Stomach (tissue), 8 donors: ENCODE measurements at regions not wholly inside any gene's neighbourhood (a gene's known extent, or its start where the extent isn't known, plus 50 kb on each side); places are given as distances from the start of the nearest gene placed in this dataset.
A peak's percentile ranks its signal among the peaks of the same experiment; 100 is the strongest.

Experiments
- DNase-seq, 2 donors: peaks; one replicate each; pipeline versions ENCODE4 v3.0.0 to v3.0.0-alpha.2; 2013 to 2019
- H3K27ac ChIP-seq, 5 donors: fragments of 200-600 bp in 4 of 5; sonication (generic) in 4 of 5; one replicate each; pipeline ENCODE4 v1.5.1; 2013 to 2019; ENCODE audit warnings: mild to moderate bottlenecking in 1 of 5, moderate library complexity in 1 of 5
- H3K27me3 ChIP-seq, 3 donors: fragments of 200-600 bp; sonication (generic); one replicate each; pipeline ENCODE4 v1.5.1; 2017 to 2019; ENCODE audit warnings: mixed run types in 1 of 3
- H3K36me3 ChIP-seq, 4 donors: fragments of 200-600 bp; sonication (generic); 1 replicate in 3 of 4; 2 replicates in 1 of 4; pipeline ENCODE4 v1.5.1; 2016 to 2019
- H3K4me1 ChIP-seq, 4 donors: fragments of 200-600 bp; sonication (generic); one replicate each; pipeline ENCODE4 v1.5.1; 2016 to 2019
- H3K4me3 ChIP-seq, 4 donors: fragments of 200-600 bp; sonication (generic) in 3 of 4; one replicate each; pipeline ENCODE4 v1.5.1; 2016 to 2019; ENCODE audit warnings: mild to moderate bottlenecking in 1 of 4
- H3K9me3 ChIP-seq, 4 donors: fragments of 200-600 bp; sonication (generic); one replicate each; pipeline ENCODE4 v1.5.1; 2016 to 2019
- EP300 ChIP-seq: sonication (generic); formaldehyde crosslinking; IDR thresholded peaks from one replicate; pipeline ENCODE4 v1.6.1; 2017; ENCODE audit warnings: antibody characterized with exemption
- POLR2A ChIP-seq, 4 donors: fragments of 450-650 bp; IDR thresholded peaks; one replicate each; pipeline ENCODE4 v1.6.1; 2016; ENCODE audit warnings: antibody characterized with exemption in 4 of 4, control low read depth in 2 of 4, mild to moderate bottlenecking in 1 of 4, moderate library complexity in 1 of 4
- POLR2AphosphoS5 ChIP-seq, 3 donors: sonication (generic); formaldehyde crosslinking; IDR thresholded peaks; one replicate each; pipeline ENCODE4 v1.6.1; 2016; ENCODE audit warnings: antibody characterized with exemption in 3 of 3
- WGBS, 5 donors: extraction: QIAGEN DNeasy Blood & Tissue Kit in 3 of 5; methylation state at CpG; one replicate each; pipeline versions ENCODE4 v1.1.5 to v1.1.7; 2013 to 2018; 5-methylcytosine and 5-hydroxymethylcytosine counted together
- intact Hi-C: fragments of 100-400 bp; cut with DNase I; formaldehyde crosslinking; loops from one replicate; pipeline ENCODE4 v1.15.1; 2023; ENCODE audit warnings: low total_unique reads
- TF ChIP-seq, protein P1 (sequence below), 7 experiments: fragments of 450-650 bp in 4 of 7; fragments of 200-600 bp in 3 of 7; sonication (generic) in 3 of 7; IDR thresholded peaks; one replicate each; pipeline ENCODE4 v1.5.1; 2016 to 2019; ENCODE audit warnings: antibody characterized with exemption in 7 of 7, control low read depth in 2 of 7, mild to moderate bottlenecking in 1 of 7
- donor health status: healthy with polysubstance abuse.
- donor health status: Bipolar disorder and iron deficiency.
- donor health status: healthy.

DNA sequence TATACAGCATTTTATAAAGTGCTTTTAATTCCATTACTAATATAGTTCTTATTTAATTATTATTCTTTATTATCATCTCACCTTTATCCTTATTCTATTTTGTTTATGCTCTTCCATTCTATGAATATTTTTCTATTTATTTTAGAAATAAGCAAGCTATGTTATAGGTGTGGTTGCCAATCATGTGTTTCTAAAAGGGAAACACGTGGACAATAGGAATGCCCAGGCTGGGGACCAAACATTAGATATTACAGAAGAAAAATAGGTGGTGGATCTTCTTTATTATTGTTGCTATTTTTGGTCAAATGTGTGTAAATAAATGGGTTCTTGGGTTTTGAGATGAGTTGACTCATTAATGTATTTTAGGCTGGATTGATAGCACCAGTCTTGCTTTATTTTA, 438.3 kb downstream of the RAB38 start:
- H3K27me3 ChIP-seq: no peaks in the 10 kb centered on the region
- intact Hi-C loops: no loop called here
- DNase-seq: no peak
- no peaks in the 10 kb centered on the region for H3K9me3 ChIP-seq
- H3K4me1 ChIP-seq: peaks cover 0 to 14% (median 0%) of the 10 kb centered on the region in 4 donors
- H3K27ac ChIP-seq: no peak overlapping the region
- 68 to 81% (median 77%) methylated on average over 1 of the region's 1 CpG for WGBS, 5 donors
- no peak for TF ChIP-seq EP300
- no peak for TF ChIP-seq POLR2A (IDR thresholded peaks at IDR 0.05)
- no peak for TF ChIP-seq POLR2AphosphoS5 (IDR thresholded peaks at IDR 0.05)
- TF ChIP-seq, protein P1, sequence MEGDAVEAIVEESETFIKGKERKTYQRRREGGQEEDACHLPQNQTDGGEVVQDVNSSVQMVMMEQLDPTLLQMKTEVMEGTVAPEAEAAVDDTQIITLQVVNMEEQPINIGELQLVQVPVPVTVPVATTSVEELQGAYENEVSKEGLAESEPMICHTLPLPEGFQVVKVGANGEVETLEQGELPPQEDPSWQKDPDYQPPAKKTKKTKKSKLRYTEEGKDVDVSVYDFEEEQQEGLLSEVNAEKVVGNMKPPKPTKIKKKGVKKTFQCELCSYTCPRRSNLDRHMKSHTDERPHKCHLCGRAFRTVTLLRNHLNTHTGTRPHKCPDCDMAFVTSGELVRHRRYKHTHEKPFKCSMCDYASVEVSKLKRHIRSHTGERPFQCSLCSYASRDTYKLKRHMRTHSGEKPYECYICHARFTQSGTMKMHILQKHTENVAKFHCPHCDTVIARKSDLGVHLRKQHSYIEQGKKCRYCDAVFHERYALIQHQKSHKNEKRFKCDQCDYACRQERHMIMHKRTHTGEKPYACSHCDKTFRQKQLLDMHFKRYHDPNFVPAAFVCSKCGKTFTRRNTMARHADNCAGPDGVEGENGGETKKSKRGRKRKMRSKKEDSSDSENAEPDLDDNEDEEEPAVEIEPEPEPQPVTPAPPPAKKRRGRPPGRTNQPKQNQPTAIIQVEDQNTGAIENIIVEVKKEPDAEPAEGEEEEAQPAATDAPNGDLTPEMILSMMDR (IDR thresholded peaks at IDR 0.05): no peak
- no peaks in the 10 kb centered on the region for H3K36me3 ChIP-seq
- H3K4me3 ChIP-seq: no peak overlapping the region

DNA sequence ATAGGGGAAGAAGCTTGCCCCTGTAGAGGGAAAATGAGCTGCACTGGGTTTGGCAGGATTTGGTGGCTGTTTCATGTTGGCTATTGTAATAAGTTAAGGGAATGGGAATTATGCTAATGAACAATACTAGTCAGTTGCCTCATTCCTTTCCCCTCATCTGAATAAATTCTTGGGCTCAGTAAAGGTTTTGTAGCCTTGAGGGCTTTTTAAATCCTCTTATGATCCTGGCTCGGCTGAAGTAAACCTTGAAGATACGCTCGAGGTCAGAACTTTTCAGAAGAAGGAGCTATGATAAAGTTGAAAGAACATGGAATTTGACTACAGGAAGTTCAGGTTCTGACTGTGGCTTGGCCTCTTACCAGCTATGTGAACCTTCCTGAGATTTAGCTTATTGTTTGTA, 448.7 kb downstream of the RAB38 start:
- H3K9me3 ChIP-seq: no peaks in the 10 kb centered on the region
- no peaks in the 10 kb centered on the region for H3K36me3 ChIP-seq
- H3K4me3 ChIP-seq: no peak overlapping the region
- WGBS, 5 donors: 23 to 58% (median 34%) methylated on average over 3 of the region's 3 CpGs
- no peak overlapping the region for H3K27ac ChIP-seq
- TF ChIP-seq POLR2AphosphoS5 (IDR thresholded peaks at IDR 0.05): no peak
- TF ChIP-seq, protein P1 (IDR thresholded peaks at IDR 0.05): no peak
- TF ChIP-seq POLR2A (IDR thresholded peaks at IDR 0.05): no peak
- no peak for TF ChIP-seq EP300
- no peaks in the 10 kb centered on the region for H3K4me1 ChIP-seq
- intact Hi-C loops: no loop called here
- DNase-seq: no peak
- H3K27me3 ChIP-seq: no peaks in the 10 kb centered on the region

DNA sequence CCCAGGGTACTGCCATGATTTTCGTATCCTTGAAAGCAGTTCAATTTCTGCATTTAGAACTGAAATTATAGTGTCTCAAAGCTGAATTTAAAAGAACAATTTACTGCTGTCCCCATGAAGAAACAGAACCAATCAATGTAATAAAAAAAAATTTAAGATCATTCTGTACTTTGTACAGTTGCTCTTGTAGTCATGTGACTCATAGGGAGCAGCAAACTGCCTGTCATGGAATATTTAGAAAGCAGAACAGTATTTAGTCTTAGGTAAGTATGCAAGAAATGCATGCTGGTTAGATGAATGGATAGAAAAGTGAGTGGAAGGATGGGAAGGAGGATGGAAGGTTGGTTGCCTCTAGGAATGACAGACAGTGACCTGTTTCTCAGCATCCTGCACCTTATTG, 450.9 kb downstream of the RAB38 start:
- H3K36me3 ChIP-seq: no peaks in the 10 kb centered on the region
- H3K4me1 ChIP-seq: no peaks in the 10 kb centered on the region
- 84 to 97% (median 93%) methylated on average over 1 of the region's 1 CpG for WGBS, 5 donors
- no peaks in the 10 kb centered on the region for H3K27me3 ChIP-seq
- DNase-seq: no peak
- H3K27ac ChIP-seq: no peak overlapping the region
- intact Hi-C loops: no loop called here
- H3K4me3 ChIP-seq: no peak overlapping the region
- TF ChIP-seq POLR2AphosphoS5 (IDR thresholded peaks at IDR 0.05) (no peak), POLR2A (IDR thresholded peaks at IDR 0.05) (no peak), EP300 (no peak)
- TF ChIP-seq, protein P1 (IDR thresholded peaks at IDR 0.05): no peak
- no peaks in the 10 kb centered on the region for H3K9me3 ChIP-seq

DNA sequence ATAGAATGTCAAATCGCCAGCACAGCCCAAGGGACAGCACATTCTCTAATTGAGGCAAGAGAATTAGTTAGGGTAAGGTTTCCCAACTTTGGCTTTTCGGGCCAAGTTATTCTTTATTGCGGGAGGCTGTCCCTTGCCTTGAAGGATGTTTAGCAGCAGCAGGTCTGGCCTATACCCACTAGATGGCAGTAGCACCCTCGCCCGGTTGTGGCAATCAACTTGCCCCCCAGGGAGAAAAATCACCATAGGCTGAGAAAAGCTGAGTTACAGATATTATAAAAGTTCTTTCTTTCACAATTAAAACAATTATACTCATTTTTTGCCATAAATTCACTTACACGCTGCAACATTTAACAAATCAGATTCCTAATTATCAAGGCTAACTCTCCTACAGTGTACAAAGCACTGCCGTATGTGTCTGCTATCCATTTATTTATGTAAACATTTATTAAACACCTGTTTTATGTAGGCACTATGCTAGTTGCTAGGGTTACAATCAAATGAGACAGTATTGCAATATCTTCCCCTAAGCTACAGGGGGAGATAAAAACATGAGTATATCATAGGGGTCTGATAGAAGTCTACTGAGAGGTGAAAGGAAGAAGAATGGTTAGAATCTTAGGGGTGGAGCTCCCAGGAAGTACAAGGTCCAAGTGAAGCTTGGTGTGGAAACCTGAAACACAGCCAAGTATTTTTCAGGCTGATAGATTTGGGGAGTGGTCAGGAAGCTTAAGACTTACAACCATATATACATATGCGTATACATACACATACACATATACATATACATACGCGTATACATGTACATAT, 452.3 kb downstream of the RAB38 start:
- 44 to 66% (median 58%) methylated on average over 10 of the region's 10 CpGs for WGBS, 5 donors
- Histone ChIP-seq H3K4me3 (no peak overlapping the region), H3K9me3 (no peaks in the 10 kb centered on the region), H3K36me3 (no peaks in the 10 kb centered on the region), H3K27me3 (no peaks in the 10 kb centered on the region), H3K4me1 (no peaks in the 10 kb centered on the region), H3K27ac (no peak overlapping the region)
- peak; percentile 43 to 62 for DNase-seq
- TF ChIP-seq EP300 (no peak), POLR2A (IDR thresholded peaks at IDR 0.05) (no peak), POLR2AphosphoS5 (IDR thresholded peaks at IDR 0.05) (no peak)
- TF ChIP-seq, protein P1 (IDR thresholded peaks at IDR 0.05): peak in 5 of 7 experiments; percentile 27 to 58 (median 35)
- intact Hi-C loops: no loop called here
